ENCODE measurements at regions not wholly inside any gene's neighbourhood (a gene's known extent, or its start where the extent isn't known, plus 50 kb on each side); places are given as distances from the start of the nearest gene placed in this dataset.

GRCh38 chr7:156578978-156579430 lies 61.6 kb upstream of the RNF32 start:
- TF ChIP-seq CTCF (conservative IDR thresholded peaks at IDR 0.05 in 1 of 2, IDR thresholded peaks at IDR 0.05 in 1 of 2; ENCODE audit: extremely low read depth in 1 of 2, insufficient read depth in 1 of 2, low read depth in 1 of 2, low read length in 2 of 2) (no peak), EZH2 (IDR thresholded peaks at IDR 0.05; ENCODE audit: borderline replicate concordance, low read length) (no peak)

Data from mammary epithelial cell (primary cell).